ENCODE measurements at regions not wholly inside any gene's neighbourhood (a gene's known extent, or its start where the extent isn't known, plus 50 kb on each side); places are given as distances from the start of the nearest gene placed in this dataset.

GRCh38 chr5:58188262-58188651 is 271.6 kb downstream of the PLK2 start:
- TF ChIP-seq POLR2A (IDR thresholded peaks at IDR 0.05; ENCODE audit: extremely low read depth, insufficient read length), result no peak
- no peak for TF ChIP-seq MAX (IDR thresholded peaks at IDR 0.05; ENCODE audit: low read depth, low read length)
- TF ChIP-seq CTCF (IDR thresholded peaks at IDR 0.05; ENCODE audit: low read depth, low read length), result no peak
- TF ChIP-seq MYC (IDR thresholded peaks at IDR 0.05; ENCODE audit: low read depth, low read length), result no peak
- DNase-seq (ENCODE audit: low read depth), result no peak
- no peak overlapping the region for H3K4me3 ChIP-seq (ENCODE audit: low read depth, low read length)

GRCh38 chr5:58187432-58188261 is 272.2 kb downstream of the PLK2 start:
- DNase-seq (ENCODE audit: low read depth), result no peak
- no peak for TF ChIP-seq MAX (IDR thresholded peaks at IDR 0.05; ENCODE audit: low read depth, low read length)
- no peak for TF ChIP-seq MYC (IDR thresholded peaks at IDR 0.05; ENCODE audit: low read depth, low read length)
- TF ChIP-seq CTCF (IDR thresholded peaks at IDR 0.05; ENCODE audit: low read depth, low read length), result no peak
- no peak for TF ChIP-seq POLR2A (IDR thresholded peaks at IDR 0.05; ENCODE audit: extremely low read depth, insufficient read length)
- H3K4me3 ChIP-seq (ENCODE audit: low read depth, low read length), result no peak overlapping the region

DNA sequence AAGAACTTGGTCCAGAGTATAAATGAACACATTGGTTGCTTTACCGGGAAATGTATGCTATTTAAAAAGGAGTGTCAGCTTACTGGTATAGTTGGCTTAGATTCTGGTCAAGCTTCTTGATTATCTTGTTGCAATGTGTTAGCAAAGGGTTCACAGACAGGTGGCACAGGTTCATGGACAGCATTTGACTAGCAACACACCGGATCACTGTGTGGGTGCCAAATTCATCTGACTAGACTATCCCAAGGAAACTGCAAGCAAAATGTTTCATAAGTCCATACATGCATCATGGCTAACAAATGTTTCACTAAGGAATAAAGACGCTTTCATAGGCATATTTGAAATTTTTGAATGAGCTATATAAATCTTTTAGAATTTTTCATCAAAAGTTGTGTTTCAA is 274.1 kb downstream of the PLK2 start:
- no peak overlapping the region for H3K4me3 ChIP-seq (ENCODE audit: low read depth, low read length)
- DNase-seq (ENCODE audit: low read depth), result no peak
- no peak for TF ChIP-seq MYC (IDR thresholded peaks at IDR 0.05; ENCODE audit: low read depth, low read length)
- TF ChIP-seq CTCF (IDR thresholded peaks at IDR 0.05; ENCODE audit: low read depth, low read length), result no peak
- TF ChIP-seq MAX (IDR thresholded peaks at IDR 0.05; ENCODE audit: low read depth, low read length), result no peak
- no peak for TF ChIP-seq POLR2A (IDR thresholded peaks at IDR 0.05; ENCODE audit: extremely low read depth, insufficient read length)

DNA sequence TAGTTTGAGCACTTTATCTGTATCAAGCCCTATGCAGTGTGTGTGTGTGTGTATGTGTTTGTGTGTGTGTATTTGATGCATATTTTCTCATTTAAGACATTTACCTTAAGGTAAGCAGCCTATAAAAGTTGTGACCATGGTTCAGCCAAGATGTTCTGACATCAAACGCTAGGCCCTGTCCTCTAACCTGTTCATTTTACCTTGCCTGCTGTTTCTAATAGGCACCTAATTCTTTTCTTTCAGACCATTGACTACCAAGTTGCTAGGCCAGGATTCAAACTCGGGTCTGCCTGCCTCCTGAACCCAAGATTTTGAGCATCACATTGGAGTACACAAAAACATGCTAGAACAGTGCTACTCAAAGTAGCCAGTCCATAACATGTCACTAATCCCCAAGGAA is 274.5 kb downstream of the PLK2 start:
- no peak for TF ChIP-seq POLR2A (IDR thresholded peaks at IDR 0.05; ENCODE audit: extremely low read depth, insufficient read length)
- TF ChIP-seq MAX (IDR thresholded peaks at IDR 0.05; ENCODE audit: low read depth, low read length), result no peak
- TF ChIP-seq CTCF (IDR thresholded peaks at IDR 0.05; ENCODE audit: low read depth, low read length), result no peak
- TF ChIP-seq MYC (IDR thresholded peaks at IDR 0.05; ENCODE audit: low read depth, low read length), result no peak
- no peak for DNase-seq (ENCODE audit: low read depth)
- no peak overlapping the region for H3K4me3 ChIP-seq (ENCODE audit: low read depth, low read length)

DNA sequence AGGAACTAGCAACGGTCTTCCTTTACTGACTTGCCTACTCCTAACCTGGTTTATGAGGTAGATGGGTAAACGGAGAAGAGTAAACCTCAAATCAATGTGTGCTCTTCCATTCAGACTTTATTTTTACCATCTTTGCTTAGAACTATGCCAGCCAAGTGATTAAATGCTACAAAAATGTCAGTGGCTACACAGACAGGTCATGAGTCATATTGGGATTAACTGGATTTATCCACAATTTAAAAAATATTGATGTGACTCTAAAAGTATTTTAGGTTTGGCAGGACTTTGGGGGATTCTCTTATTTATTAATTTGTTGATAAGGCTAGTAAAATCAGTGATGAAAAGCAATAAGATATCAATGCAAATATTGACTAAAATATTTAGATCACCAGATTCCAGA is 275.0 kb downstream of the PLK2 start:
- DNase-seq (ENCODE audit: low read depth), result no peak
- no peak for TF ChIP-seq CTCF (IDR thresholded peaks at IDR 0.05; ENCODE audit: low read depth, low read length)
- no peak for TF ChIP-seq MYC (IDR thresholded peaks at IDR 0.05; ENCODE audit: low read depth, low read length)
- no peak for TF ChIP-seq POLR2A (IDR thresholded peaks at IDR 0.05; ENCODE audit: extremely low read depth, insufficient read length)
- TF ChIP-seq MAX (IDR thresholded peaks at IDR 0.05; ENCODE audit: low read depth, low read length), result no peak
- H3K4me3 ChIP-seq (ENCODE audit: low read depth, low read length), result no peak overlapping the region
